ENCODE measurements at regions not wholly inside any gene's neighbourhood (a gene's known extent, or its start where the extent isn't known, plus 50 kb on each side); places are given as distances from the start of the nearest gene placed in this dataset.

DNA sequence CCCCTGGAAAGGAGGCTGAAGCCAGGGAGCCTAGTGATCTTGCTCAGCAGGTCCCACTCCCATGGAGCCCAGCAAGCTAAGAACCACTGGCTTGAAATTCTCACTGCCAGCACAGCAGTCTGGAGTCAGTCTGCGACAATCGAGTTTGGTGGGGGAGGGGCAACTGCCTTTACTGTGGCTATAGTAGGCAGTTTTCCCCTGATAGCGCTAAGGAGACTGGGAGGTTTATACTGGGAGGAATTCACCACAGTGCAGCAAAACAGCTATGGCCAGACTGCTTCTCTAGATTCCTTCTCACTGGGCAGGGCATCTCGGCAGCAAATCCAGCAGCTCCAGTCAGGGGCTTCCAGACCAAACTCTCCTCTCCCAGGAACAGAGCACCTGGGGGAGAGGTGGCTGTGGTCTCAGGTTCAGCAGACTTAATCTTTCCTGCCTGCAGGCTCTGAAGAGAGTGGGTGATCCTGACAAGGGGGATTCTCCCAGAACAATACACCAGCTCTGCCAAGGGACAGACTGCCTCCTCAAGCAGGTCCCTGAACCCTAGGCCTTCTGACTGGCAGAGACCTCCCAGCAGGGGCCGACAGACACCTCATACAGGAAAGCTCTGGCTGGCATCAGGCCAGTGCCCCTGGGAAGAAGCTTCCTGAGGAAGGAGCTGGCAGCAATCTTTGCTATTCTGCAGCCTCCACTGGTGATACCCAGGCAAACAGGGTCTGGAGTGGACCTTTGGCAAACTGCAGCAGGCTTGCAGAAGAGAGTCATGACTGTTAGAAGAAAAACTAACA, 548.5 kb upstream of the NEGR1 start:
- H3K4me1 ChIP-seq (ENCODE audit: control insufficient read depth in 2 of 2, insufficient read depth in 2 of 2, low read length in 2 of 2) = no peaks in the 10 kb centered on the region
- no peaks in the 10 kb centered on the region for H4K20me1 ChIP-seq (ENCODE audit: control insufficient read depth, insufficient read depth, low read length, poor library complexity, severe bottlenecking)
- peaks cover 0 to 9% (median 0%) of the 10 kb centered on the region in 3 donors for H3K9me3 ChIP-seq (ENCODE audit: control extremely low read depth in 1 of 3, control insufficient read depth in 2 of 3, insufficient read depth in 1 of 3, low read length in 2 of 3)
- H3K4me1 Mint-ChIP-seq = no peaks in the 10 kb centered on the region
- H3K9ac ChIP-seq (ENCODE audit: low read length) = no peak overlapping the region
- H2AFZ ChIP-seq (ENCODE audit: insufficient read depth, low read depth, low read length, poor library complexity, severe bottlenecking) = no peak overlapping the region
- ChIA-PET CTCF (no interaction called here), POLR2A (no interaction called here)
- no peaks in the 10 kb centered on the region for H3K27me3 ChIP-seq (replicated peaks in 1 of 4; ENCODE audit: control extremely low read depth in 1 of 4, control insufficient read depth in 3 of 4, insufficient read depth in 4 of 4, low read length in 3 of 4)
- no peak overlapping the region for H3K27ac ChIP-seq (ENCODE audit: low read length in 2 of 2)
- no peak overlapping the region for H3K27ac Mint-ChIP-seq
- H3K36me3 ChIP-seq (replicated peaks in 1 of 2; ENCODE audit: control extremely low read depth in 1 of 2, control insufficient read depth in 1 of 2, extremely low read depth in 1 of 2, insufficient read depth in 2 of 2, low read length in 1 of 2) = no peaks in the 10 kb centered on the region
- ATAC-seq (ENCODE audit: low read depth) = no peak
- H3K79me2 ChIP-seq (ENCODE audit: control insufficient read depth, insufficient read depth, low read length) = no peaks in the 10 kb centered on the region
- TF ChIP-seq EZH2 (IDR thresholded peaks at IDR 0.05; ENCODE audit: borderline replicate concordance, insufficient read depth, low read depth, low read length, poor library complexity, severe bottlenecking) = no peak
- TF ChIP-seq CTCF (IDR thresholded peaks at IDR 0.05) = no peak
- DNase-seq = no peak
- H3K9me3 Mint-ChIP-seq (ENCODE audit: insufficient read depth) = peaks cover 3% of the 10 kb centered on the region
- no peak overlapping the region for H3K4me3 ChIP-seq (ENCODE audit: control extremely low read depth in 1 of 5, extremely low read depth in 1 of 5, insufficient read depth in 1 of 5, low read depth in 2 of 5, low read length in 4 of 5)
- H3K4me3 Mint-ChIP-seq = no peak overlapping the region
- 72% methylated on average over 4 of the region's 5 CpGs for WGBS (ENCODE audit: insufficient coverage)
- intact Hi-C loops (cut with micrococcal nuclease) = no loop called here
- no peaks in the 10 kb centered on the region for H3K27me3 Mint-ChIP-seq
- no peak overlapping the region for H3K4me2 ChIP-seq (replicated peaks; ENCODE audit: low read depth, low read length, poor library complexity, severe bottlenecking)

DNA sequence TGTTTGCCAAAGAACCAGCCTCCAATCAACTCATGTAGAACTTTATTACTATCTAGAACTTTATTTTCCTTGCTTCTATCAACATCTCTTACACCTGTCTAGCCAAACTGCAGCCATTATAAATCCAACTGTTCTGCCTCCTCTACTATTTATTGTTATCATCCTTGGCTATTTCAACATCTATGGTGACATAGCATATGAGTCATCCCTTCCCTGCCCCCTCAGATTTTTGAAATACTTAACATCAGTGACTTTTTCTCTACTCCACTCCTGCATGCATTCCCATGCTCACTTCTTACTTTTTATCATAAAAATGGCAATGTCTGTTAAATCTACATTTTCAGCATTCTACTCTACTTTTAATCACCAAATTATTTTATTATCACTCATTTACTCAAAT, 544.9 kb upstream of the NEGR1 start:
- no peak overlapping the region for H2AFZ ChIP-seq (ENCODE audit: insufficient read depth, low read depth, low read length, poor library complexity, severe bottlenecking)
- no peaks in the 10 kb centered on the region for H3K79me2 ChIP-seq (ENCODE audit: control insufficient read depth, insufficient read depth, low read length)
- DNase-seq = no peak
- H3K9ac ChIP-seq (ENCODE audit: low read length) = no peak overlapping the region
- no peak overlapping the region for H3K4me3 ChIP-seq (ENCODE audit: control extremely low read depth in 1 of 5, extremely low read depth in 1 of 5, insufficient read depth in 1 of 5, low read depth in 2 of 5, low read length in 4 of 5)
- ATAC-seq (ENCODE audit: low read depth) = no peak
- no peaks in the 10 kb centered on the region for H3K27me3 Mint-ChIP-seq
- POLR2A ChIA-PET = no interaction called here
- no peaks in the 10 kb centered on the region for H4K20me1 ChIP-seq (ENCODE audit: control insufficient read depth, insufficient read depth, low read length, poor library complexity, severe bottlenecking)
- TF ChIP-seq EZH2 (IDR thresholded peaks at IDR 0.05; ENCODE audit: borderline replicate concordance, insufficient read depth, low read depth, low read length, poor library complexity, severe bottlenecking) (no peak), CTCF (IDR thresholded peaks at IDR 0.05) (no peak)
- no peaks in the 10 kb centered on the region for H3K4me1 ChIP-seq (ENCODE audit: control insufficient read depth in 2 of 2, insufficient read depth in 2 of 2, low read length in 2 of 2)
- CTCF ChIA-PET = no interaction called here
- no peak overlapping the region for H3K4me2 ChIP-seq (replicated peaks; ENCODE audit: low read depth, low read length, poor library complexity, severe bottlenecking)
- H3K36me3 ChIP-seq (replicated peaks in 1 of 2; ENCODE audit: control extremely low read depth in 1 of 2, control insufficient read depth in 1 of 2, extremely low read depth in 1 of 2, insufficient read depth in 2 of 2, low read length in 1 of 2) = no peaks in the 10 kb centered on the region
- H3K9me3 ChIP-seq (ENCODE audit: control extremely low read depth in 1 of 3, control insufficient read depth in 2 of 3, insufficient read depth in 1 of 3, low read length in 2 of 3) = peaks cover 0 to 9% (median 0%) of the 10 kb centered on the region in 3 donors
- no peak overlapping the region for H3K27ac ChIP-seq (ENCODE audit: low read length in 2 of 2)
- no peak overlapping the region for H3K4me3 Mint-ChIP-seq
- H3K27me3 ChIP-seq (replicated peaks in 1 of 4; ENCODE audit: control extremely low read depth in 1 of 4, control insufficient read depth in 3 of 4, insufficient read depth in 4 of 4, low read length in 3 of 4) = no peaks in the 10 kb centered on the region
- H3K4me1 Mint-ChIP-seq = no peaks in the 10 kb centered on the region
- H3K9me3 Mint-ChIP-seq (ENCODE audit: insufficient read depth) = peaks cover 3% of the 10 kb centered on the region
- intact Hi-C loops (cut with micrococcal nuclease) = no loop called here
- H3K27ac Mint-ChIP-seq = no peak overlapping the region

Measured in B cell (primary cell).